Nephron (organoid): ENCODE measurements at regions not wholly inside any gene's neighbourhood (a gene's known extent, or its start where the extent isn't known, plus 50 kb on each side); places are given as distances from the start of the nearest gene placed in this dataset.

Experiments
- H3K27ac Mint-ChIP-seq, 3 experiments: 2 replicates each; pipeline ENCODE4 v1.8.0; 2020; ENCODE audit warnings: mixed read lengths in 3 of 3, mild to moderate bottlenecking in 2 of 3, moderate library complexity in 1 of 3
- H3K27me3 Mint-ChIP-seq: 2 replicates; pipeline ENCODE4 v1.8.0; 2021; ENCODE audit warnings: low read depth, mild to moderate bottlenecking, moderate library complexity, mixed read lengths
- H3K36me3 Mint-ChIP-seq: 2 replicates; pipeline ENCODE4 v1.8.0; 2020; ENCODE audit warnings: low read depth, mixed read lengths
- H3K4me1 Mint-ChIP-seq: 2 replicates; pipeline ENCODE4 v1.8.0; 2020; ENCODE audit warnings: mixed read lengths
- H3K4me3 Mint-ChIP-seq, 3 experiments: 2 replicates each; pipeline ENCODE4 v1.8.0; 2020; ENCODE audit warnings: mild to moderate bottlenecking in 3 of 3, mixed read lengths in 3 of 3, moderate library complexity in 2 of 3
- H3K9me3 Mint-ChIP-seq: 2 replicates; pipeline ENCODE4 v1.8.0; 2020; ENCODE audit warnings: mixed read lengths
- TF ChIP-seq, protein P1 (sequence below), 3 experiments: fragments of 200-600 bp; sonication (generic); IDR thresholded peaks; one replicate each; pipeline ENCODE4 v1.5.0; 2021; ENCODE audit warnings: antibody characterized with exemption in 3 of 3; ENCODE audit not compliant: unreplicated experiment in 3 of 3

DNA sequence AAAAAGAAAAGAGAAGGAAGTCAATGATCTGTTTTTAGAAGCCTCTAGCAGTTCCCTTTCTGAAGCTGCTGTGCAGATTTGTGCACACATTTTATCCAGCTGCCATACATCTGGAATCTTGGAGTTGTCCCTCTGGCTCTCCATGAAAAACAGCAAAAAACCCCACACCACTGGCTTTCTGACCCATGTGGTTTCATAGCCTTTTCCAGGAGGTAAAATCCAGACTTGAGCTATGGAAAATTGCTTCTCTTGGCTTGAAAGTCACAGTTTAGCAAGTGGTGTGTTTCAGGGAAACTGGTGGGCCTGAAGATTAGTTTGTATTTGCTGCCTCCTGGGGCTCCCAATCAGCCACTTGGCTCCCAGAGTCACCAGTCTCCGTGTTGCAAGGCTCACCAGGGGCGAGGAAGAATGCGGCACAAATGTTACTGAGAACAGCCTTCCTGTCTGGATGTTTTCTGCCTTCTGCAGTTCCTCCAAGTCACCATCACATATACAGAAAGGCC is 50.1 kb upstream of the ADRB1 start:
- Mint-ChIP-seq H3K4me1 (no peaks in the 10 kb centered on the region), H3K27me3 (peaks cover 13% of the 10 kb centered on the region), H3K4me3 (no peak overlapping the region), H3K27ac (no peak overlapping the region), H3K36me3 (no peaks in the 10 kb centered on the region), H3K9me3 (no peaks in the 10 kb centered on the region)
- TF ChIP-seq, protein P1, sequence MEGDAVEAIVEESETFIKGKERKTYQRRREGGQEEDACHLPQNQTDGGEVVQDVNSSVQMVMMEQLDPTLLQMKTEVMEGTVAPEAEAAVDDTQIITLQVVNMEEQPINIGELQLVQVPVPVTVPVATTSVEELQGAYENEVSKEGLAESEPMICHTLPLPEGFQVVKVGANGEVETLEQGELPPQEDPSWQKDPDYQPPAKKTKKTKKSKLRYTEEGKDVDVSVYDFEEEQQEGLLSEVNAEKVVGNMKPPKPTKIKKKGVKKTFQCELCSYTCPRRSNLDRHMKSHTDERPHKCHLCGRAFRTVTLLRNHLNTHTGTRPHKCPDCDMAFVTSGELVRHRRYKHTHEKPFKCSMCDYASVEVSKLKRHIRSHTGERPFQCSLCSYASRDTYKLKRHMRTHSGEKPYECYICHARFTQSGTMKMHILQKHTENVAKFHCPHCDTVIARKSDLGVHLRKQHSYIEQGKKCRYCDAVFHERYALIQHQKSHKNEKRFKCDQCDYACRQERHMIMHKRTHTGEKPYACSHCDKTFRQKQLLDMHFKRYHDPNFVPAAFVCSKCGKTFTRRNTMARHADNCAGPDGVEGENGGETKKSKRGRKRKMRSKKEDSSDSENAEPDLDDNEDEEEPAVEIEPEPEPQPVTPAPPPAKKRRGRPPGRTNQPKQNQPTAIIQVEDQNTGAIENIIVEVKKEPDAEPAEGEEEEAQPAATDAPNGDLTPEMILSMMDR (IDR thresholded peaks at IDR 0.05; ENCODE audit: unreplicated experiment in 3 of 3): no peak
